Upper lobe of left lung (tissue), 4 donors: ENCODE measurements at regions not wholly inside any gene's neighbourhood (a gene's known extent, or its start where the extent isn't known, plus 50 kb on each side); places are given as distances from the start of the nearest gene placed in this dataset.

Experiments
- POLR2A ChIP-seq, 4 donors: fragments of 450-650 bp; IDR thresholded peaks; one replicate each; pipeline ENCODE4 v1.5.1; 2016 to 2017; ENCODE audit warnings: antibody characterized with exemption in 4 of 4, mild to moderate bottlenecking in 2 of 4
- POLR2AphosphoS5 ChIP-seq, 2 donors: sonication (generic); formaldehyde crosslinking; IDR thresholded peaks; one replicate each; pipeline ENCODE4 v1.5.1; 2017; ENCODE audit warnings: antibody characterized with exemption in 2 of 2
- TF ChIP-seq, protein P1 (sequence below), 6 experiments: fragments of 450-650 bp in 4 of 6; fragments of 200-600 bp in 2 of 6; sonication (generic) in 2 of 6; IDR thresholded peaks; one replicate each; pipeline ENCODE4 v1.5.1; 2016 to 2019; ENCODE audit warnings: antibody characterized with exemption in 6 of 6

- TF ChIP-seq, protein P1, sequence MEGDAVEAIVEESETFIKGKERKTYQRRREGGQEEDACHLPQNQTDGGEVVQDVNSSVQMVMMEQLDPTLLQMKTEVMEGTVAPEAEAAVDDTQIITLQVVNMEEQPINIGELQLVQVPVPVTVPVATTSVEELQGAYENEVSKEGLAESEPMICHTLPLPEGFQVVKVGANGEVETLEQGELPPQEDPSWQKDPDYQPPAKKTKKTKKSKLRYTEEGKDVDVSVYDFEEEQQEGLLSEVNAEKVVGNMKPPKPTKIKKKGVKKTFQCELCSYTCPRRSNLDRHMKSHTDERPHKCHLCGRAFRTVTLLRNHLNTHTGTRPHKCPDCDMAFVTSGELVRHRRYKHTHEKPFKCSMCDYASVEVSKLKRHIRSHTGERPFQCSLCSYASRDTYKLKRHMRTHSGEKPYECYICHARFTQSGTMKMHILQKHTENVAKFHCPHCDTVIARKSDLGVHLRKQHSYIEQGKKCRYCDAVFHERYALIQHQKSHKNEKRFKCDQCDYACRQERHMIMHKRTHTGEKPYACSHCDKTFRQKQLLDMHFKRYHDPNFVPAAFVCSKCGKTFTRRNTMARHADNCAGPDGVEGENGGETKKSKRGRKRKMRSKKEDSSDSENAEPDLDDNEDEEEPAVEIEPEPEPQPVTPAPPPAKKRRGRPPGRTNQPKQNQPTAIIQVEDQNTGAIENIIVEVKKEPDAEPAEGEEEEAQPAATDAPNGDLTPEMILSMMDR (IDR thresholded peaks at IDR 0.05) = no peak
- TF ChIP-seq POLR2A (IDR thresholded peaks at IDR 0.05) (no peak), POLR2AphosphoS5 (IDR thresholded peaks at IDR 0.05) (no peak)
These were observed 216.8 kb downstream of the TEX29 start for GRCh38 chr13:111537115-111537728.
